ENCODE measurements at regions not wholly inside any gene's neighbourhood (a gene's known extent, or its start where the extent isn't known, plus 50 kb on each side); places are given as distances from the start of the nearest gene placed in this dataset.

GRCh38 chr2:222771832-222772231, 89.0 kb upstream of the ACSL3 start:
- TF ChIP-seq CTCF (IDR thresholded peaks at IDR 0.05) = no peak
- TF ChIP-seq EP300 (IDR thresholded peaks at IDR 0.05) = no peak

Data from tibial nerve (tissue), 4 donors.